H1 (cell line): ENCODE measurements at regions not wholly inside any gene's neighbourhood (a gene's known extent, or its start where the extent isn't known, plus 50 kb on each side); places are given as distances from the start of the nearest gene placed in this dataset.

Source experiments
- CTCF ChIA-PET: fragments of 300-600 bp; sonication (Branson Sonifier 250); formaldehyde crosslinking; loops from one replicate; lab custom pipeline; 2021; ENCODE audit not compliant: partially characterized antibody; lab: Charles Lee
- POLR2A ChIA-PET: fragments of 300-600 bp; sonication (Branson Sonifier 250); formaldehyde crosslinking; loops from one replicate; lab custom pipeline; 2021; ENCODE audit warnings: inconsistent platforms; ENCODE audit not compliant: partially characterized antibody; lab: Charles Lee
- DNase-seq, 2 experiments: peaks; one replicate each; pipeline versions ENCODE4 v3.0.0 to v3.0.0-alpha.2; 2010 to 2022; ENCODE audit warnings: low spot score in 2 of 2, low read depth in 1 of 2, mixed read lengths in 1 of 2
- FAIRE-seq: peaks from 2 replicates; lab custom pipeline; 2011; peaks lifted over from hg19 to GRCh38; lab: Jason Lieb, UNC
- H2AFZ ChIP-seq: 2 replicates; pipeline ENCODE4 v1.8.1; 2012; ENCODE audit warnings: low read length, inconsistent platforms
- H2AK5ac ChIP-seq: 2 replicates; pipeline ENCODE4 v1.6.1; 2013; ENCODE audit warnings: low read depth, low read length
- H2BK120ac ChIP-seq: replicated peaks from 2 replicates; pipeline ENCODE3; 2013; ENCODE audit warnings: low read depth, low read length, inconsistent platforms
- H2BK12ac ChIP-seq: 2 replicates; pipeline ENCODE4 v1.6.1; 2013; ENCODE audit warnings: low read depth, low read length
- H2BK15ac ChIP-seq: 2 replicates; pipeline ENCODE4 v1.6.1; 2013; ENCODE audit warnings: low read length
- H2BK20ac ChIP-seq: 2 replicates; pipeline ENCODE4 v1.6.1; 2013; ENCODE audit warnings: low read length
- H2BK5ac ChIP-seq: 2 replicates; pipeline ENCODE4 v1.6.1; 2013; ENCODE audit warnings: low read depth, low read length
- H3K14ac ChIP-seq: 2 replicates; pipeline ENCODE4 v1.6.1; 2013; ENCODE audit warnings: inconsistent platforms; ENCODE audit not compliant: insufficient read length
- H3K18ac ChIP-seq: 2 replicates; pipeline ENCODE4 v1.6.1; 2013; ENCODE audit warnings: low read length; ENCODE audit errors: extremely low read depth
- H3K23ac ChIP-seq: 2 replicates; pipeline ENCODE4 v1.6.1; 2013; ENCODE audit warnings: inconsistent platforms; ENCODE audit not compliant: insufficient read length
- H3K23me2 ChIP-seq: 2 replicates; pipeline ENCODE4 v1.6.1; 2013; ENCODE audit warnings: low read depth, low read length
- H3K27ac ChIP-seq: 2 replicates; pipeline ENCODE4 v1.6.1; 2011; ENCODE audit warnings: low read depth, low read length, inconsistent platforms
- H3K27me3 ChIP-seq, 4 experiments: replicated peaks in 1 of 4; 1 replicate in 1 of 4; 2 replicates in 3 of 4; pipeline versions ENCODE4 v1.6.1 to v1.8.1; 2011 to 2013; ENCODE audit warnings: low read length in 3 of 4, mild to moderate bottlenecking in 3 of 4, inconsistent platforms in 2 of 4, mixed read lengths in 2 of 4, moderate library complexity in 1 of 4; ENCODE audit not compliant: control insufficient read depth in 3 of 4, insufficient read depth in 3 of 4; ENCODE audit errors: extremely low read depth in 1 of 4
- H3K36me3 ChIP-seq, 4 experiments: 2 replicates each; pipeline versions ENCODE4 v1.6.1 to v1.8.1; 2011 to 2013; ENCODE audit warnings: mild to moderate bottlenecking in 4 of 4, low read length in 3 of 4, moderate library complexity in 2 of 4, control low read depth in 1 of 4, inconsistent platforms in 1 of 4; ENCODE audit not compliant: insufficient read depth in 4 of 4, control insufficient read depth in 2 of 4
- H3K4ac ChIP-seq: replicated peaks from 2 replicates; pipeline ENCODE3; 2013; ENCODE audit warnings: low read length, low read depth, mixed read lengths, inconsistent platforms; ENCODE audit not compliant: insufficient read length
- H3K4me1 ChIP-seq, 4 experiments: replicated peaks in 1 of 4; 1 replicate in 1 of 4; 2 replicates in 3 of 4; pipeline versions ENCODE4 v1.6.1 to v1.8.1; 2011 to 2013; ENCODE audit warnings: low read length in 3 of 4, inconsistent platforms in 2 of 4, mixed read lengths in 1 of 4; ENCODE audit not compliant: insufficient read depth in 4 of 4, control insufficient read depth in 3 of 4
- H3K4me2 ChIP-seq, 2 experiments: 2 replicates each; pipeline versions ENCODE4 v1.6.1 to v1.8.1; 2011 to 2013; ENCODE audit warnings: low read depth in 2 of 2, low read length in 2 of 2, control low read depth in 1 of 2, inconsistent platforms in 1 of 2, mild to moderate bottlenecking in 1 of 2; ENCODE audit not compliant: insufficient read depth in 1 of 2
- H3K4me3 ChIP-seq, 4 experiments: fragments of 200-600, 300-600 bp in 1 of 4; sonication (generic), shearing (Covaris generic), sonication (Bioruptor Twin) in 1 of 4; 2 replicates each; pipeline versions ENCODE4 v1.5.1 to v1.8.1; 2011 to 2016; ENCODE audit warnings: low read length in 4 of 4, low read depth in 3 of 4, control low read depth in 2 of 4, inconsistent platforms in 2 of 4, mild to moderate bottlenecking in 2 of 4, mixed read lengths in 1 of 4, moderate library complexity in 1 of 4; ENCODE audit not compliant: insufficient read depth in 2 of 4; ENCODE audit errors: extremely low read depth in 1 of 4
- H3K56ac ChIP-seq: replicated peaks from 2 replicates; pipeline ENCODE3; 2013; ENCODE audit warnings: low read depth, mild to moderate bottlenecking, mixed read lengths, low read length, inconsistent platforms; ENCODE audit not compliant: insufficient read length
- H3K79me1 ChIP-seq: 2 replicates; pipeline ENCODE4 v1.6.1; 2013; ENCODE audit warnings: low read depth, low read length, control low read depth
- H3K79me2 ChIP-seq, 2 experiments: 2 replicates each; pipeline versions ENCODE4 v1.6.1 to v1.8.1; 2012 to 2013; ENCODE audit warnings: low read length in 2 of 2, mild to moderate bottlenecking in 2 of 2, inconsistent platforms in 1 of 2; ENCODE audit not compliant: insufficient read depth in 2 of 2, control insufficient read depth in 1 of 2
- H3K9ac ChIP-seq, 4 experiments: replicated peaks in 1 of 4; 1 replicate in 1 of 4; 2 replicates in 3 of 4; pipeline versions ENCODE4 v1.6.1 to v1.8.1; 2011 to 2013; ENCODE audit warnings: low read depth in 3 of 4, low read length in 3 of 4, control low read depth in 2 of 4, mild to moderate bottlenecking in 2 of 4, moderate library complexity in 2 of 4, inconsistent platforms in 1 of 4; ENCODE audit errors: extremely low read depth in 1 of 4
- H3K9me3 ChIP-seq, 2 experiments: 2 replicates each; pipeline versions ENCODE4 v1.6.1 to v1.8.1; 2012 to 2013; ENCODE audit warnings: mild to moderate bottlenecking in 2 of 2, moderate library complexity in 2 of 2, control low read depth in 1 of 2, inconsistent platforms in 1 of 2, low read depth in 1 of 2, low read length in 1 of 2, mixed read lengths in 1 of 2; ENCODE audit not compliant: insufficient read depth in 2 of 2
- H4K20me1 ChIP-seq, 2 experiments: replicated peaks in 1 of 2; 2 replicates each; pipeline versions ENCODE3 to v1.8.1; 2011 to 2013; ENCODE audit warnings: inconsistent platforms in 2 of 2, low read length in 2 of 2, mild to moderate bottlenecking in 1 of 2; ENCODE audit not compliant: insufficient read depth in 2 of 2, control insufficient read depth in 1 of 2
- H4K5ac ChIP-seq: 2 replicates; pipeline ENCODE4 v1.6.1; 2013; ENCODE audit warnings: low read length, low read depth, mixed read lengths, inconsistent platforms; ENCODE audit not compliant: insufficient read length
- H4K8ac ChIP-seq: 2 replicates; pipeline ENCODE4 v1.8.0; 2013; ENCODE audit warnings: mild to moderate bottlenecking, moderate library complexity, low read length, inconsistent platforms; ENCODE audit not compliant: insufficient read depth; ENCODE audit errors: extremely low read depth
- H4K91ac ChIP-seq: replicated peaks from 2 replicates; pipeline ENCODE3; 2013; ENCODE audit warnings: low read length, mixed read lengths, inconsistent platforms; ENCODE audit not compliant: insufficient read length
- CHD2 ChIP-seq: IDR thresholded peaks from 2 replicates; pipeline ENCODE4 v1.6.1; 2012; ENCODE audit warnings: low read length, improper control_type of control experiment
- JUN ChIP-seq: IDR thresholded peaks from 2 replicates; pipeline ENCODE4 v1.6.1; 2011; ENCODE audit warnings: low read depth, mild to moderate bottlenecking, improper control_type of control experiment, low read length
- MAFK ChIP-seq: IDR thresholded peaks from 2 replicates; pipeline ENCODE4 v1.6.1; 2012; ENCODE audit warnings: low read depth, mild to moderate bottlenecking, improper control_type of control experiment, low read length
- POLR2AphosphoS5 ChIP-seq: IDR thresholded peaks from 2 replicates; pipeline ENCODE4 v1.6.1; 2011; ENCODE audit warnings: low read depth, low read length
- RBBP5 ChIP-seq: IDR thresholded peaks from 2 replicates; pipeline ENCODE4 v1.7.1; 2012; ENCODE audit warnings: low read depth, mild to moderate bottlenecking, inconsistent platforms, low read length, moderate library complexity, borderline replicate concordance
- SRF ChIP-seq: IDR thresholded peaks from 2 replicates; pipeline ENCODE4 v1.6.1; 2011; ENCODE audit warnings: mild to moderate bottlenecking, low read depth, low read length, moderate library complexity
- WGBS, 2 experiments: shearing (Covaris generic) in 1 of 2; methylation state at CpG; one replicate each; pipeline versions ENCODE4 v1.1.6 to v1.1.7; 2013 to 2015; ENCODE audit warnings: low lambda C conversion rate in 2 of 2, mixed read lengths in 2 of 2, inconsistent platforms in 1 of 2, low coverage in 1 of 2, missing lambda C conversion rate in 1 of 2; ENCODE audit not compliant: insufficient replicate concordance in 2 of 2, insufficient coverage in 1 of 2, insufficient read length in 1 of 2; ENCODE audit errors: extremely low coverage in 1 of 2, missing lambda C conversion rate in 1 of 2; 5-methylcytosine and 5-hydroxymethylcytosine counted together

DNA sequence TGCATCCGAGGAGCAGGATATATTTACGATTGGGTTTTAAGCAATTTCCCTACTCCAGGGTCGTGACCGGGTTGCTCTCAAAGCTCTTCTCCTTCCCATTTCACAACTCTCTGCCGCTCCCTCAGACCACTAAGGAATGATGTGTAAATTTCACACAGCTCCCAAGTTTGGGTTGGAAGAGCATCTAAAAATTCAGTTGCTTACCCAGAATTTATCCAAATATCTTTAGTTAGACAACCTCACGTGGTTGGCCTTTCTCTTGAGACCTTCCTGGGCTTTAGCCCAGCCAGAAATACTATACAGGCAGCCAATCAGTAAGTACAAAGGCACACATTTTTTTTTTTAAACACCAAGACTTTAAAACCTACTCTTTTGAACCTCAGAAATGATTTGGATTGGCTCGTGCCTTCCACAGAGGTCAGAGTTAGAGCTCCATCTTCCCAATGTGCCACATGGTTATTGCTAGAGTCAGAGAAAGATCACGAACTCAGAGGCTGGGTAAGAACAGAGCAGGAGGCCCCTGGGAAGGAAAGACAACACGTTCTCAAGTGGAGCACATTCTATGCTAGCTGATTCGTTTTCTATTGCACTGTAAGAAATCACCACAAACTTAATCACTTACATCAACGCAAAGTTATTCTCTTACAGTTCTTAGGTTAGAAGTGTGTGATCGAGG is 335.4 kb upstream of the MGMT start:
- H3K27me3 ChIP-seq = no peaks in the 10 kb centered on the region; a peak in 1 of 7 replicates

More for the DNA sequence above, 335.4 kb upstream of the MGMT start:
- ChIA-PET CTCF (interaction anchor here (1.7 kb wide), 1 partner anchor 10 kb away, joined by 4 read pairs; no protein-coding TSS in a partner anchor), POLR2A (no interaction called here)
- Histone ChIP-seq H3K23me2 (no peaks in the 10 kb centered on the region), H4K5ac (no peak overlapping the region), H3K4me3 (no peak overlapping the region), H3K36me3 (no peaks in the 10 kb centered on the region), H3K4me1 (no peaks in the 10 kb centered on the region; a peak in 1 of 7 replicates), H3K9ac (no peak overlapping the region), H4K91ac (no peak overlapping the region), H4K20me1 (no peaks in the 10 kb centered on the region), H2BK12ac (no peak overlapping the region), H3K27ac (no peak overlapping the region), H2AK5ac (no peak overlapping the region), H3K9me3 (no peaks in the 10 kb centered on the region), H3K79me2 (no peaks in the 10 kb centered on the region), H2BK15ac (no peak overlapping the region), H2AFZ (no peak overlapping the region), H3K23ac (no peak overlapping the region), H2BK120ac (no peak overlapping the region), H2BK5ac (no peak overlapping the region), H3K56ac (no peak overlapping the region), H3K18ac (no peak overlapping the region), H4K8ac (no peak overlapping the region), H3K4ac (no peak overlapping the region), H3K14ac (no peak overlapping the region), H3K4me2 (no peak overlapping the region), H3K79me1 (no peaks in the 10 kb centered on the region), H2BK20ac (no peak overlapping the region)
- FAIRE-seq (no peak), DNase-seq (no peak)
- 94% methylated on average over 12 of the region's 12 CpGs; no CpG with 5 or more reads in 1 of the 2 experiments for WGBS, 2 experiments
- TF ChIP-seq CHD2 (no peak), POLR2AphosphoS5 (no peak), MAFK (no peak), RBBP5 (no peak), SRF (no peak), JUN (no peak)
